ENCODE measurements at regions not wholly inside any gene's neighbourhood (a gene's known extent, or its start where the extent isn't known, plus 50 kb on each side); places are given as distances from the start of the nearest gene placed in this dataset.

GRCh38 chr2:168320267-168320666, 72.9 kb upstream of the STK39 start:
- no peak for TF ChIP-seq SREBF1 (IDR thresholded peaks at IDR 0.05; ENCODE audit: low read length)
- no peak for TF ChIP-seq CBX5 (IDR thresholded peaks at IDR 0.05; ENCODE audit: low read depth)
- TF ChIP-seq SUPT20H (IDR thresholded peaks at IDR 0.05; ENCODE audit: borderline replicate concordance, control insufficient read depth, low read depth, low read length) = no peak
- no peak for TF ChIP-seq CTCF (IDR thresholded peaks at IDR 0.05 in 2 of 3, conservative IDR thresholded peaks at IDR 0.05 in 1 of 3; ENCODE audit: control insufficient read depth in 2 of 3, extremely low read depth in 1 of 3, insufficient read depth in 1 of 3, low read depth in 3 of 3, low read length in 3 of 3)
- TF ChIP-seq POLR2AphosphoS5 (IDR thresholded peaks at IDR 0.05; ENCODE audit: low read length) = no peak
- no peak for TF ChIP-seq EP300 (IDR thresholded peaks at IDR 0.05; ENCODE audit: borderline replicate concordance in 1 of 2, control insufficient read depth in 1 of 2, low read depth in 2 of 2, low read length in 2 of 2)
- no peak for TF ChIP-seq ELK1 (IDR thresholded peaks at IDR 0.05; ENCODE audit: low read depth, low read length)
- TF ChIP-seq FOS (IDR thresholded peaks at IDR 0.05; ENCODE audit: borderline replicate concordance, extremely low read depth, insufficient read length) = no peak
- TF ChIP-seq EZH2 (IDR thresholded peaks at IDR 0.05; ENCODE audit: borderline replicate concordance, control insufficient read depth, low read depth, low read length) = no peak
- no peak for TF ChIP-seq ZBTB11 (CRISPR knock-in tag; IDR thresholded peaks at IDR 0.05)
- no peak for TF ChIP-seq POLR2A (IDR thresholded peaks at IDR 0.05; ENCODE audit: low read depth, low read length)
- TF ChIP-seq USF2 (IDR thresholded peaks at IDR 0.05; ENCODE audit: borderline replicate concordance, low read depth, low read length) = no peak
- TF ChIP-seq USF1 (IDR thresholded peaks at IDR 0.05; ENCODE audit: borderline replicate concordance, extremely low read length, insufficient read depth, low read depth, low read length) = no peak
